GM12874 (cell line): ENCODE measurements at regions not wholly inside any gene's neighbourhood (a gene's known extent, or its start where the extent isn't known, plus 50 kb on each side); places are given as distances from the start of the nearest gene placed in this dataset.

ENCODE experiments used
- TF ChIP-seq, protein P1 (sequence below): IDR thresholded peaks from 2 replicates; pipeline ENCODE4 v1.5.1; 2011; ENCODE audit warnings: low read depth, mild to moderate bottlenecking, control low read depth, low read length, moderate library complexity; ENCODE audit not compliant: insufficient read depth

DNA sequence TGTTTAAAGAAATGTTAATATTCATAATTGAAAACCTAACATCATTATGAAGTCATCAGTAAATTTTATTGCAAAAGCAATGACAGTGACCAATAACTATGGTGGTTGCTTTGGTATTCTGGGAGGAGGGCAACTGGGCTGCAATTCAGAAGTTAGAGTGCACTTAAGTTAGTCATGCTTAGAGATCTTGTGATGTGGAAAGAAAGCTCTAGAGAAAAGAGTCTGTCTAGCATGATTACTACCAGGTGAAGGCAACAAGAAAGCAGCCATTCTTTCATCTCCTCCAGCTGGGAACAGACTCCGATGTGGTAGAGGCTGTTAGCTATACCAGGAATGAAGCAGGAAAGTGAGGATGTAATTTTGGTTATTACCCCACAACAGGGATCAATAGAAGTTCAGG lies 625.6 kb downstream of the SI start:
- TF ChIP-seq, protein P1, sequence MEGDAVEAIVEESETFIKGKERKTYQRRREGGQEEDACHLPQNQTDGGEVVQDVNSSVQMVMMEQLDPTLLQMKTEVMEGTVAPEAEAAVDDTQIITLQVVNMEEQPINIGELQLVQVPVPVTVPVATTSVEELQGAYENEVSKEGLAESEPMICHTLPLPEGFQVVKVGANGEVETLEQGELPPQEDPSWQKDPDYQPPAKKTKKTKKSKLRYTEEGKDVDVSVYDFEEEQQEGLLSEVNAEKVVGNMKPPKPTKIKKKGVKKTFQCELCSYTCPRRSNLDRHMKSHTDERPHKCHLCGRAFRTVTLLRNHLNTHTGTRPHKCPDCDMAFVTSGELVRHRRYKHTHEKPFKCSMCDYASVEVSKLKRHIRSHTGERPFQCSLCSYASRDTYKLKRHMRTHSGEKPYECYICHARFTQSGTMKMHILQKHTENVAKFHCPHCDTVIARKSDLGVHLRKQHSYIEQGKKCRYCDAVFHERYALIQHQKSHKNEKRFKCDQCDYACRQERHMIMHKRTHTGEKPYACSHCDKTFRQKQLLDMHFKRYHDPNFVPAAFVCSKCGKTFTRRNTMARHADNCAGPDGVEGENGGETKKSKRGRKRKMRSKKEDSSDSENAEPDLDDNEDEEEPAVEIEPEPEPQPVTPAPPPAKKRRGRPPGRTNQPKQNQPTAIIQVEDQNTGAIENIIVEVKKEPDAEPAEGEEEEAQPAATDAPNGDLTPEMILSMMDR: no peak

DNA sequence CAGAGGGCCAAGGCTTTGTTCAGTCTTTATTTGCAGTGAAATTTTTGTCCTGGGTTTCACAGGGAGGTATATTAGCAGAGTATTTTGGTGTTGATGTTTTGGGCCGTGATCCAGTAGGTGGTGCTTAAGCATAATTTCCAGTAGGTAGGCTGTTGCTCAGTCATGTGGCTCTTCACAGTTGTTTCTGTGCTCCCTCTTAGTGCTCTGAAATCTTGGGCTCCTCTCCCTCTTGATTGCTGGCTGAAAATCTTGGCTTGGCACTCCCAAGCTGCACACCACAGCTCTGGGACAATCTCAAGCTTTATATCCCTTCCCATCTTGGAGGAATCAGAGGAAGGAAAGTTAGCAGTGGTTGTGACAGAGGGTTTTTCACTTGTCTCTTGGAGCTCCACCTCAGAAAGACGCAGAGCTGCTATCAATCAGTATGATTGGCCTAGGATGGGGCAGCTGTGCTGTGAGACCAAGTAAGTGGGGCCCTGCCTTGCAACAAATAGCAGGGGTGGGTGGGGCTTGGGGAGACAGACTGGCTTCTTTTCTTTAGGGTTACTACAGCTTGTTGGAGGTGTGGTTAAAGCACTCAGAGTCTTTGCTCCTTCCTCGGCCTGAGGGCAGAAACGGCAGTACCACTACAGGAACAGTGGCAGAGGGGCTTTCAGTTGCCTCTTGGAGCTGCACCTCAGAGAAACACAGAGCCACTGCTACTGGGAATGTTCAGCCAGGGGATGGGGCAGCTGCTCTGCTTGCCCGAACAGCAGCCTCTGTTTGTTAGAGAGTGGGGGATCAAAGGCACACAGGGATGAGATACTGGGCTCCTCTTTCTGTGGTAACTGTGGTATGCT lies 627.0 kb downstream of the SI start:
- TF ChIP-seq, protein P1: no peak

DNA sequence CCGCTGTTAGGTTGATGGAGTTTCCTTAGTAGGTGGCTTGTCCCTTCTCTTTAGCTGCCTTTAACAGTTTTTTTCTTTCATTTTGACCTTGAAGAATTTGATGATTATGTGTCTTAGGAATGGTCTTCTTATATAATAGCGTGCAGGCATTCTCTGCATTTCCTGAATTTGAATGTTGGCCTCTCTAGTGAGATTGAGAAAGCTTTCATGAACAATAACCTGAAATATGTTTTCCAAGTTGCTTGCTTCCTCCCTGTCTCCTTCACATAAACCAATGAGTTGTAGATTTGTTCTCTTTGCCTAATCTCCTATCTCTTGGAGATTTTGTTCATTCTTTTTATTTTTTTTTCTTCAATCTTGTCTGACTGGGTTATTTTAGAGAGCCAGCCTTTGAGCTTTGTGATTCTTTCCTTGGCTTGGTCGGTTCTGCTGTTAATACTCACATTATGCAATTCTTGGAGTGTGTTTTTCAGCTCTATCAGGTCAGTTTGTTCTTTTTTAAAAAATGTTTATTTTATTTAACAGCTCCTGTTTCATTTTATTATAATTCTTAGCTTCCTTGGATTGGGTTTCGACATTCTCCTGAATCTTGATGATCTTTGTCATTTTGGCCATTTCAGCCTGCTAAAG lies 627.9 kb downstream of the SI start:
- TF ChIP-seq, protein P1: no peak

DNA sequence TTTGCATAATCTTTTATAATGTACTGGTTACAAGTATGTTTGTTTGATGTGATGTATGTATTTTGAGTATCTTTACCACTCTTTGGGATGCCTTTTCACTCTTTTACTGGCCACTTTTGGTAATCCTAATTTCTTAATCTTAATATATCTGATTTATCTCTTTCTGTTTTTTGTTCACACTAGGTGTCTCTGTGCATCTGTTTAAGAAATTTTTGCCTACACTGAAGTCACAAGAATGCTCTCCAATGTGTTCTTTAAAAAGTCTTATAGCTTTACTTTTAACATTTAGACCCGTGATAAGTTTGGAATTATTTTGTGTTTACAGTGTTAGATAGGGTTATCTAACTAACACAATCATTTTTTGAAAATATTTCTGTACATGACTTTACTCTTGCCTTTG lies 659.1 kb downstream of the SI start:
- TF ChIP-seq, protein P1: no peak

DNA sequence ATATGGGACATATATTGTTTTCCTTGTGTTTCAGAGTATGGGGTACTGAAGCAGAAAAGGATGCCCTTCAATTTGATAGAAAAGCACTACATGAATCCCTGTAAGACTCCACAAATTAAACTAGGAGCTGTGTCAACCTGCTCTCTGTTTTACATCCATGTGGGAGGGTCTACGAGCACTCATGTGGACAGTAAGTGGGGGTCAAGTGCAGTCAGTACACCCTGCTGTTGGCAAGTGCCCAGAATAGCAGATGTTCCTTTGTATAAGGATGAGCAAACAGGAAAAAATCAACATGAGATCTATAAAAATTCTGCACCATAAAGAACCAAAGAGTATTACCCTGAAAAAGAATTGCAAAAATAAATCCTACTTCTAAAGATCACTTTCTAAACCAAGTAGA lies 659.9 kb downstream of the SI start:
- TF ChIP-seq, protein P1: no peak

DNA sequence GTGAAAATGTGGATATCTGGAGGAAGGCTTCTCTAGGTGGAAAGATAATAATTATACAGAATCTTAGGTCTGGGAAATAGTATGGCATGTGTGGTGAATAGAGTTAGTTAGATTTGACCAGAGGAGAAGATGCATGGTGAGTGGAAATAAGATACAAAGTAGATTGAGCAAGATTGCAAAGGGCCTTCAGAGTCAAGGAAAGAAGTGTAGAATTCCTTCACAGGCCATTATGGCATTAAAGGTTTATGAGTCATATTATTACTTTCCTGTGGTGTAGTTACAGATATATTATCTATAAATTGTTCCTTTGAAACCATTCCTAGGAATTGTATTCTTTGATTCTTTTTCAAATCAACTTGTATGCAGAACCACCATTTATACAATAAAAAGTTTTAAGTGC lies 660.3 kb downstream of the SI start:
- TF ChIP-seq, protein P1: no peak

DNA sequence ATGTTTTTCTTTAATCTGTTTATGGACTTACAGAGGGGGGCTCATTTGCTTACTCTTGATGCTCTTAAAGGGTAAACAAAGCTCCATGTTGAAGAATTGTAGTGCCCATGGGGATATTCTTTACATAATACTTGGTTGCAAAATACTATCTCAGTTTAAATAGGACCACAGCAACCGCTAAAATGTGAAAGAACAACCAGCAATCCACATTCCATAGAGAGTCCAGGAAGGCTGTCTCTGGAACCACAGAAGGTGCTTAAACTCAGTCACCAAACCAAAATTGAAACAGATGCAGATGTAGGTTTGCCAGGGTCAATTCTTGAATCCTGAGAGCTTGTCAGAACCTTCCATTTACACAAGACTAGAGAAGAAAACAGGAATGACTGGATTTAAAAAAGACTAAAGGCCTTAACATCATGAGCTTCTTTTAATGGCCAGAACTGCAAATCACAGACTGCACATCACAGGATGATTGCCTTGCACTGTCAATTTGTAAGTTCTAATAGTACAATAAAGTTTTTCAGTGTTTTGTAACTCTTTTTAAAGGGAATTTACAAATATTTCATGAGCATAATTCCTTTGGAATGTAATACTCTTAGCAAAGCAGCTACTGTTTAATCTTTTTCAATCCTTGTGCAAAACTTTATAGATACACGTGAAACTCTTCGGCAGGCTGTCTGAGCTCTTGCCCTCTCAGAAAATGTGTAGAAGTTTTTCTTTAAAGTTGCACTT lies 661.6 kb downstream of the SI start:
- TF ChIP-seq, protein P1: no peak
